Stromal cell of bone marrow (primary cell): ENCODE measurements at regions not wholly inside any gene's neighbourhood (a gene's known extent, or its start where the extent isn't known, plus 50 kb on each side); places are given as distances from the start of the nearest gene placed in this dataset.

Experiments used
- DNase-seq: peaks from one replicate; pipeline ENCODE4 v3.0.0-alpha.2; 2012; ENCODE audit warnings: low read depth

DNA sequence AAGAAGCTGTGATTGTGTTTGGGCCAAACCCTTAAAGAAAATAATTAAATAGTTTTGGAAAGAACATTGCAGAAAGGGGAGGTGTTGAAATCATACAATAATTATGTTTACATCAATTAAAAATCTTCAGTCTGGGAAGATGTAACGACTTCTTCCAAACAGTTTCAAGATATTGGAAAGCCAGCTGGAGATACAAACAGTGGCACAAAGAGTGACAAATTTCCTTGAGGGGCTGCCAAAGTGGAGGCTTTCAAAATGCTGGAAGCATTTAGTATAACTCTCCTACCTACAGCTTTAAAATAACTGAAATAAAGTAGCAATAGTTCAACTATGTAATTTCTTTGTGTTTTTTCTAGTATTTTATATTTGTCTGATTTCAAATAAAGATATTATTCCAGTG is 405.0 kb downstream of the DNAJB9 start:
- no peak for DNase-seq

DNA sequence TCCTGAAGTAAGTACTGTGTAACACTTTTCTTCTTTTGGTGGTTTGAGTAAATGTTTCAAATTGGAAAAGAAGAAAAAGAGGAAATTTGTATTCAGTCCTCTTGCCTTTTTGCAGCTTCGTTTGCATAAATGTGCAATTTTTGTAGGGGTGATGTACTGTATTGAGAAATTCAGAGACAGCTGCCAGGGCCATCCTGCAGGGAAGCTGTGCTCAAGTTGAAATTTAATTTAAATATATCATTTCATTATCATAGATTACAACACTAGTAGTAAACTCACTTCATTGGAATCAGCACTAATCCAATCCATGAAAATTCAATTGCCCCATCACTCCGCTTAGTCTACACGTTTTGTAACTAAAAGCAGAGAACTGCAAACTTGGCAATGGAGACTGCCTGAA is 415.4 kb downstream of the DNAJB9 start:
- DNase-seq: no peak

DNA sequence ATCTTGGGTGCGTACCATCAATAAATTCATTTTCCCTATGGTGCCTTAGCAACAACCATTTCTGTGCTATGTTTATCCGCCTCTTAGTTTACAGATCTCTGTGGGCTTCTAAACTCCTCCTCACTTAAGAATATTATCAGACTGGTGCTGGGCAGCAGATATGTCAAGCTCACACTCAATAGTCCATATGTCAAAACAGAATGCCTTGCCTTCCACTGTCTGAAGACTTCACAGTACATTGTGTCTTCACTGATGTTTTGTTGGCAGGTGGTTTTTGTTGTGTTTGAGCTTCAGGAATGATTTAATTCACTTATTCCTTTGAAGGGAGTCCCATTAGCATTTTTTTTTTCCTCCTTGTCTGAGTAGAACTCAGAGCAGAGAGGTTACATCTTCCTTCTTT is 419.6 kb downstream of the DNAJB9 start:
- no peak for DNase-seq

DNA sequence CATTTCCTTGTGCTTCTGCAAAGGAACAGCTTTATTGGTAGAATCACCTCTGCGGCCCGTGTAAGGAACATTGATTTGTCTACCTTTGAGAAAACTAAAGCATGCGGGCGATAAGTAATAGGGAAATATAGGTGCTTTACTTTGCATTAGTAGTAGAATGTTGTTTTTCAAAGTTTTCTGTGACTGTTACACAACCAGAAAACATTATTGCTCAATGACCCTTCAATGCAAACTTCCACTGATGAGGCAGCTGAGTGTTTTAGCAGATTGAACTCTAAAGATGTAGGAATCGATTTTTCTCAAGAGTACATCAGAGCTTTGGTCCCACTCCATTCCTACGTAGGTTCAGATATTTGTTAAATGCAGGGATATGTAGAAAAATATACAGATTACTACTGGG is 427.8 kb downstream of the DNAJB9 start:
- no peak for DNase-seq

DNA sequence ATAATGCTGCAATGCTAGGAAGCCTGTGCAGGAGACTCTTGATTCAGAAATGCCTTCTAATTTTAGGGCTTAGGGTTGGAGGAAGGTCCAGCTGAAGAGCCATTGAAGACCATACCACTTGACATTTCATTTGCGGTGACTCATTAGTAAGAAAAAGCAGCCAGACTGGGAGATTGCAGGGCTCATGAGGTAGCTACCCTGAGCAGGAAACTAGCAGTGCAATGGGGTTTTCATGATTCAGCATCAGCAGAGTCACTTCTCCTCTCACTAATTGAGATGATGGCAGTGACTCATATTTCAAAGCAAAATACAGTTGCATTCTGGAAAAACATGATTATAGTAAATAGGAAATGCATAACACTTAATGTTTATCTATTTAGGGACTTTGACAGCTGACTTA is 434.1 kb downstream of the DNAJB9 start:
- DNase-seq: no peak

DNA sequence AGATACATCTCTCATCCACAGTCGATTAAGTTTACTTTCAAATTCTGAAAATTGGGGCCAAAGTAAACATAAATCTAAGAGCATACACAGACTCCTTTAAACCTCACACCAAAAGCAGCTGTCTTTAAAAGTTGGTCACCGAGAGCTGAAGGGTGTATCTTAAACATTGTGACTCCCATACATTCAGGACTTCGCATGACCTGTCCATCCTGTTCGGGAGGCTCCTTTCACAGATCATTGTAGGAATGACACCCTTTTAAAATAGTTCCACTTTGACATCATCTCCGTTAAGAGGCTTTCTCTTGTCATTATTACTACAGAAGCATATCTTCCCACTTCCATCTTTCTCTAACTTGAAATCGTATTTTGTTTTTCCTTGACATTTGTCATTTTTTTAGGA is 440.0 kb downstream of the DNAJB9 start:
- no peak for DNase-seq

DNA sequence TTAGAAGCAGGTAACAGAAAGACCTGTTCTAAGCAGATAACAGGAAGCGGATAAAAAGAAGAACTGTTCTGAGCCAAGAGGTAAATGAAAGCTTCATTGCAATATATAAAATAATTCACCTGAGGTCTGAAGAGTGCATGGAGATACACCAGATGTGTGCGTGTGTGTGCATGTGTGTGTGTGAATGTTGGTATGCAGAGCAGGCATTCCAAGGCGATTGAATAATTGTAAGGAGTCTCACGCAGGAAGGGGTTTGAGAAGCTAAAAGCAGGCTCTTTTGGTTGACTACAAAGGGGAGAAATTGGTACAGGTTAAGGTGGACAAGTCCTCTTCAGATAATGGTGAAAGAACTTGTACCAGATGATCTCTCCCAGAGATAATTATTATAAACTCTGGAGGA is 450.6 kb downstream of the DNAJB9 start:
- no peak for DNase-seq

DNA sequence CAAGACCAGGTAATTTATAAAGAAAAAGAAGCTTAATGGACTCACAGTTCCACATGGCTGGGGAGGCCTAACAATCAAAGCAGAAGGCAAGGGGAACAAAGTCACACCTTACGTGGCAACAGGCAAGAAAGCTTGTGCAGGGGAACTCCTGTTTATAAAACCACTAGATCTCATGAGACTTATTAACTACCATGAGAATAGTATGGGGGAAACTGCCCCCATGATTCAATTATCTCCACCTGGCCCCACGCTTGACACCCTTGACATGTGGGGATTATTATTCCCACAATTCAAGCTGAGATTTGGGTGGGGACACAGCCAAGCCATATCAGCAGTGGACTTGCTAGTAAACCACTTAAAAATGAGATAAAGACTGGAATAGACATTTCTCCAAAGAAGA is 451.7 kb downstream of the DNAJB9 start:
- no peak for DNase-seq

DNA sequence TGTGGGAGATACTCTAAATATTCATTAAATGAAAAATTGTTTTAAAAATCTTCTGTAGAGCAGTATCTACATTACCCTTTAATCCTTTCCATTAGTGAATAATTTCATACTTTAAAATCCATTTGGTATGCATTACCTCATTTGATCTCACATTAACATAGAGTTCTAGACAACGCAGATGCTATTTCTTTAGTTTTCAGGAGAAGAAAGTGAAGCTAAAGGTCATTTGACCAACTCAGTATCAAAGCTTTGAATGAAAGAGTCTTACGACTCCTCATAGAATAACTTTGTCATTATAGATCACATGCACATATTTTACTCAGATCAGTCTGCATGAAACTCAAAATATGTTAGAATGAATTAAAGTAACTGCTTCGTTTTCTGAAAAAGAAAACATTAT is 460.2 kb downstream of the DNAJB9 start:
- DNase-seq: no peak

DNA sequence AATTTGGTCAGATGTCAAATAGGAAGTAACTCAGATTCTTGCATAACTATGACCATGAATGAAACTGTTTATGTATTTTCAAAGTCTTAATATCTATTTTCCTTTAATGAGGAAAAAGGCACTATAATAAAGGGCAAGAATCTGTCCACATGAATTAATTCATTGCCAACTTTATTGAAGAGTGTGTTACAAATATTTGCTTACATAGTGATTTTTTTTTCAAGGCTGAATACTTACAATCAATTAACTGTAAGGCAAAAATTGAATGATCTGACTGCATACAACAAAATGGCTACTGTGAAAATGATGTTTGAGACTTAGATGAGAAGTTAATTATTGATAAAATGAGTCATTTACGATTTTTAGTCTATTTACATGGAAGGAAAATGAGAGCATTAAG is 475.0 kb downstream of the DNAJB9 start:
- no peak for DNase-seq

DNA sequence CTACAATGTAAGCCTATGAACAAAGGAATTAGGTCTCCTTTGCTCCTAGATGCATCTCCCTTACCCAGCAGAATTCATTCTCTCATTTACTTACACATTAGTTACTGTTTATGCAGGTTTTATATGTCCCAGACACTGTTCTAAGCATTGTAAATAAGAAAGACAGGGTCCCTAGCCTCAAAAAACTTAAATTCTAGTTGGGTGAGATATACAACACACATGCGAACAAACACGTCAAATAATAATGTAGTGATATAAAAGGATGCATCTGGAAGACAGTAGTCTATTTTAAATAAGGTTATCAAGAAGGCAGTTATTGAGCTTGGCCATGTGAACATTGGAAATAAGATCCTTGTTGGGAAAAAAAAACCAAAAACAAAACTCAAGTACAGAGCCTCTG is 479.7 kb downstream of the DNAJB9 start:
- DNase-seq: no peak

DNA sequence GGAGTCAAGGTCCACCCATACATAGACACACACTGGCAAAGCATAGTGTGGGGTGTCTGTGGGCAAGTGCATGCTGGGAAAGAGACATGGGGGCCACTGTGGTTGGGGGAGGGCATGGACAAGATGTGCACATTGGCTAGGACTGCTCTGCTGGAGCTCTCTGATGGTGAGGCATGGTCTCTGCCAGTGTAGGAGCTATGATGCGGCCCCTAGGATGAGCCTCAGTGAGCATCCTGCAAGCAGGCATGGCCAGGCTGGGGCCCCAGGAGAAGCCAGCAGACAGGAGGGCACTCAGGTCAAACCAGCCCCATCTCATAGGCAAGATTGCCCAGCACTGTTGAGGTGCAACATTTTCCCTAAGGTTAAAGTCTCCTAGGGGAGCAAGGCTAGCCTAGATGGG is 489.4 kb downstream of the DNAJB9 start:
- DNase-seq: no peak

DNA sequence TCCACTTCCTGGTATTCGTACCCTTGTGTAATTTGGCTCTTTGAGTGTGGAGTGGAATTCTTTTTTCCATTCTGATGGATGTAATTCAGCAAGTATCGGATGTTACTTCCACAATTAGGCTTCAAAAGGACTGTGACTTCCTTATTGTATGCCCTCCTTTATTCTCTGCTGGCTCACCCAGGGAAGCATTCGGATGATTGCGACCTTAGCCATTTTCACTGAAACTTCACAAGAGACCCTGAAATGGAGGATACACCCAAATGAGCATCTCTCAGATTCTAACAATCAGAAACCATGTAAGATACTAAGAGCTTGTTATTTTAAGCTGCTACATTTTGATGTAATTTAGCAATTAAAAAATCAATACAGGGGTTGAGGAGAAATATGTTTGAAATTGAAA is 493.1 kb downstream of the DNAJB9 start:
- no peak for DNase-seq

DNA sequence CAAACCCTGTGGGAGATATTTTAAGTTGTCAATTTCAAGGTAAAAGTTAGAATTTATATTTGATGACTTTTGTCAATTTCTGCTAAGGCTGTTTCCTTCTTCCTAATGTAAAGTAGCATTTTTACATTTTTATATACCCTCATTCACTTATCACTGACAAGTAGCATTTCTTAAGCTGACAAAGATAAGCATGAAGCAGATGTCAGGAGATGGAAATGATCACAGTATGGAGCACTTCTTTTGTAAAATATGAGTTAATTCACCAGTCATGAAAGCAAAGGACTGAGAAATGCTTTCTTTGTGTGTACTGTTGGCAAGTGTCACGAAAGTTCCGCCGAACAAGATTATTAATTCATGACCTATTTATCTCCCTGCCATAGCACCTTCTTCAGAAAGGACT is 503.9 kb downstream of the DNAJB9 start:
- DNase-seq: no peak

DNA sequence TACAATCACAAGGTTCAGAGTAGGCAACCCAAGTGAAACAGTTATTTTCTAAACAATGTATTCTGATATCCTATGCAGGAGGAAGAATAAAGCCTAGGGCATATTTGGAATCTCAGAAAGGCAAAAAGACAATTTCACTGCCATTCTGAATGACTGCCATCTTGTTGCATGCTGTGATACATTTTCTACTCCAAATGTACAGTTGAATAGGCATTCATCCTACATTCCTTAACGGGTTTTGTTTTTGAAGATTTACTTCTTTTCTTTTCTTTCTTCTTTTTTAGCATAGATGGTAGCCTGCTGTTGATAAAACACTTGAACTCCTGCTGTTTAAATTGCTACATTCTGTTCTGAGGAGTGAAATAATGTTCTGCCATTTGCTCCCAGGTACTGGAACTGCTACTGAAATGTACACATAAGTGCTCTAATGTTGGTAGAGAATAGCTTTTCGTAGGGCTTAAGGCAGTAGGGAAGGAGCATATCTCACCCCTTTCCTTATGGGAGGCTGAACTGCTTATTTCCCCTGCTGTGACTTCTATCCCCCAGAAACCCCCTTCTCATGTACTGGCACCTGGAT is 506.8 kb downstream of the DNAJB9 start:
- DNase-seq: no peak

DNA sequence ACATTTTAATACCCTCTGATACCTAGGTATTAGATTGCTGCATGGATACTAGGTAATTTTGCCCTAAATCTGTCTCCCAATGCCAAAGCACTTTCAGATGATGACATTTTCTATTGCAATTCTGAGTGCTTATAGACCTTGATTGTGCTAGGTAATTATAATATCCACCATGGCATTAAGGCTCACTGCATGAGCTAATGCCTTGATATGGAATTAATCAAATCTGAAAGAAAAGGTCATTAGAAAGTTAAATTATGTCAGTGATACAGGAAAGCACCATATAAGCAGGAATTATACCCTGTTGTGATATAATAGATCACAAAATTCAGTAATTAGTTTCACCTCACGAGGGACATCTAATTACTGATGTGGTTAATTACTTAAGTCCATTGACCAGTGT is 521.4 kb downstream of the DNAJB9 start:
- no peak for DNase-seq

DNA sequence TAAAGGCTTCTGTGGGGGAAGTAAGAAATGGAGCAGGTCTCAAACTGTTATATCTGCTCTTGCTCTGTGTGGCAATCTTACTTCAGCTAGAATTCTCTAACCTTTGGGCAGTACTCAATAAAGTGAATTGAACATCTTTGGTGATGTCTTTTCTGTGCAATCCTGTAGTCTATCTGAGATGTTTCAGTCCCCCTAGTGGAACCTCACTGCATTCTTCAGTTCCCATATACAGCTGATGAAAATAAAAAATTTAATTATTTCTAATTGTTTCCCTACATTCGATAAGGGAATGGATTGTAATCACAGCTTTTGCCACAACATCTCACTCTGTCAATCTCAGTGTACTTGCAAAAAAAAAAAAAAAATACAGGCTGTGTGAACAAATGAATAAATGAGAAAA is 522.6 kb downstream of the DNAJB9 start:
- no peak for DNase-seq

DNA sequence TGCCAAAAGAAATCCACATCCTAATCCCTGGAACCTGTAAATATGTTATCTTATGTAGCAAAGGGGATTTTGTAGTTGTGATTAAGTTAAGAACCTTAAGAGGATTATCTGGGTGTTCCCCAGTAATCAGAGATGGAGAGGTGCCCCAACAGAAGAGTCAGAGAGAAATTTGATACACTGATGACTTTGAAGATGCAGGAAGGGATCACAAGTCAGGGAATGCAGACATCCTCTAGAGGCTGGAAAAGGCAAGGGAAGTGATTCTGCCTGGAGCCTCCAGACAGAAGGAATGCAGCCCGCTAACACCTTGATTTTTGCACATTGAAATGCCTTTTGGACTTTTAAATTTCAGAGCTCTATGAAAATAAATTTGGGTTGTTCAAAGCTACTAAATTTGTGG is 531.7 kb downstream of the DNAJB9 start:
- DNase-seq: no peak

DNA sequence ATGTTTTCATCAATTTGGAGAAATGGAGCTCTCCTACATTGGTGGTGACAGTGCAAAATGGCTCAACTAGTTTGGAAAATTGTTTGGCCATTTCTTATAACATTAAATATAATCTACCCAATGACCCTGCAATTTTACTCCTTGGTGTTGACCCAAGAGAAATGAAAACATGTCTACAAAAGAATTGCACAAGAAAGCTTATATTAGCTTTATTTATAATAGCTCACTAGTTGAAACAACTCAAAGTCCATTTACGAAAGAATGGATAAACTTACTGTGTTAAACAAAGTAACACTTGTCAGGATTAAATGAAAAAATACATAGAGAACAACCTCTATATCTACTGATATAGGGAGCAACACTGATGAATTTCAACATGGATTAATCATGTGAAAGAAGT is 539.9 kb downstream of the DNAJB9 start:
- no peak for DNase-seq

DNA sequence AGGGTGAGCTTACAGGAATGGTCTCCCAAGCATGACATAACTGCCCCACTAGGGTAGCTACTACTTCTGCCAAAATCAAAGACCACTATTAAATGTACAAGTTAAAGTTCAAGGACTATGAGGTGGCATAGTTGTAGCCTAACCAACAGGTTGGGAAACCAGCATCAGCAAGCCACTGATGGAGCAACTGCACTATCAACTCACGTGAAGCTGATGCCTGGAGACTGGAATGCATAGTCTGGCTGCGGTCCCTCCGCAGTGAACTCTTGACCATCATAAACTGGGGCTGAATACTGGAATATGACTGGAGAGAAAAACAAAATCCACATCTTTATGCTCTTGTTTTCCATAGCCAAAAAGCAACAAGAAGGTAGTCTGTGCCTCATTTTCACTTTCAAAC is 541.4 kb downstream of the DNAJB9 start:
- DNase-seq: no peak

DNA sequence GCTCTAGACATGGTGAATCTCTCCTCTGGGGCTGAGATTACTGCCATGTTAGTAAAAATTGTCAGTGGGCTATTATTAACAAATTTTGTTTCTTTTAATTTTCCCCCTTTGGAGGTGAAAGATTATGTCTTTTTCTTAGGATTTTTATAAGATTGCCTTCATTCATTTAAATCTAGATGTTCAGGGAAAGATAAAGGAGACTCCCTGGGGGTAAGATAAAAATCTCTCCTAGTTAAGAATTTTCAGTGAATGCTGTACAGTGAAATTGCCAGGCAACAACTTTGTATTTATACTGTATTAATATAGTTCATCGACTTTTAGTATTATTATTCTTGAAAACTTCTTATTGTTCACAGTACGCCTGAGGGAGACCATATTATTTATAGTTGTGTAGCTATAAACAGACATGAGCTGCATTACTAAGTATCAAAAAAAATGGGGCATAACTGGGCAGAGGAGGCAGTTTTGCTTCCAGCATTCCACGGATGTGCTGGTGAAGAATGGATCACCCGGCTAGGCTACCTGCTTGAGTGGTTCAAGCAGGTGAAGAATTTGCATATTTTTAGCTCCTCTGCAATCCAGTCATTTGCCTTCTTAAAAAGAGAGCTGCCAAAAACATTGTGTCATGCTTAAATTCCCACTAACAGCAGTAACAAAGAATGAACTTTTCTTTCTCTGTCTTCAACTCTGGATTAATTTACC is 552.1 kb downstream of the DNAJB9 start:
- DNase-seq: no peak

DNA sequence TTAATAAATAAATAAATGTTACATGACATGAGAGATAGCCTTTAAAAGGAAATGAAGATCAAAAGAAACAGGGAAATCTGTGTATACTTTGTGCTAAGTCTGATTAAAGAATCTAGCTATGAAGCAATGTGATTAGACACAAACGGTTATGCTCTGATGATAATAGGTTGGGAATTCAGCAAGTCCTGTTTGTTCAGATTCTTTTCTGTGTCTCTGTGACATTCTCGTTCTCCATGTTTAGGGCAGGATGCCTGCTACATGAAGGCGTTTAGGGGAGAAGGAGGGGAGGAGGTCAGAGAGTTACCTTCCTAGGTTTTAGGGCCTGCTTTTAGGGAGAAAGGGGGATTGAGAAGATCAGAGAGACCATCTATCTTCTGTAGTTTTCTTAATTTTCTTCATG is 555.3 kb downstream of the DNAJB9 start:
- no peak for DNase-seq

DNA sequence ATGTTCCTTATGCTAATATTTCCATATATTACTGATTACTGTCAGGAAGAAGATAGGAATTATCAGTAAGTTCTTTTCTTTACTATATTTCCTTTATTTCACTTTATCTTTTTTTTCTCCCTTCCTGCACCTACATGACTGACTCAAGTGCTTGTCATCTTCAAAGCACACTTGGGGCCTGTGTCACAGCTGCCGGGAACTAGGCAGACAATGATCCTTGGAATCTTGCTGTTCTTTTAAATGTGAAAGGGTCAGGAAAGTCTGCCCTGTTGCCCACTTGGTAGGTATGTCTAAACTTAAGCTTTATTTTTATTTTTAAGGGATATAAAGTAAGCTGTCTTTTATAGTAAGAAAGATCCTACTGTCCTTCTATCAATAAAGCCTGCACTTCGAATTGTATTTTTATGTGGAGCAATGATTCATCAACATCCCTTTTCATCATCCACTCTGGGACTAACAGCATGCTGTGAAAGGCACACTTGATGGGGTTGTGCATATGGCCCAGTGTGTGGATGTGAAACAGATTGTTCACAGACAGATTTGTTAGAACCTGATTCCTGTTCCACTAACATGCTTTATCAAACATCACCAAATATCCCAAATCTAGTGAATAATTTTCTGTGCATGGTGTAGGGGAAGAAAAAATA is 556.9 kb downstream of the DNAJB9 start:
- no peak for DNase-seq

DNA sequence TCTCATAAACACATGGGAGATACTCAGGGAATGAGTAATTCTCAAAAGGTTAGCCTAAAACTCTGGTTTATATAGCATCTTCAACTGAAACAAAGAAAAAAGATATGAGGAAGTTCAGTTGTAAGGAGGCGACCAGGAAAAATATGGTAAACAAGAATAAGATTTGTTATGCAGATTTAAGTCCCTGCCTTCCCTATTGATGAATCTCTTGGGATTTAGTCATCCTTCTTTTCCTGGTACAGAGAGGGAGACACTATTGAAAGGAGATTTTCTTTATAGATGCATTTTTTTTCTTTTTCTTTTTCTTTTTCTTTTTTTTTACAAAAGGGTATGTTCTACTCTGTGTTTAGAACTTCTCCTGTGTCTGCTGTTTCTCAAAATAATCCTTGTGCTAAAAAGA is 557.5 kb downstream of the DNAJB9 start:
- DNase-seq: no peak
